HG02759 (cell line): ENCODE measurements at regions not wholly inside any gene's neighbourhood (a gene's known extent, or its start where the extent isn't known, plus 50 kb on each side); places are given as distances from the start of the nearest gene placed in this dataset.

ENCODE experiments used
- ATAC-seq: cut with Tn5 transposase; IDR thresholded peaks from one replicate; pipeline ENCODE4 v1.9.1; 2021; ENCODE audit warnings: mild to moderate bottlenecking, moderate library complexity; ENCODE audit not compliant: unreplicated experiment

DNA sequence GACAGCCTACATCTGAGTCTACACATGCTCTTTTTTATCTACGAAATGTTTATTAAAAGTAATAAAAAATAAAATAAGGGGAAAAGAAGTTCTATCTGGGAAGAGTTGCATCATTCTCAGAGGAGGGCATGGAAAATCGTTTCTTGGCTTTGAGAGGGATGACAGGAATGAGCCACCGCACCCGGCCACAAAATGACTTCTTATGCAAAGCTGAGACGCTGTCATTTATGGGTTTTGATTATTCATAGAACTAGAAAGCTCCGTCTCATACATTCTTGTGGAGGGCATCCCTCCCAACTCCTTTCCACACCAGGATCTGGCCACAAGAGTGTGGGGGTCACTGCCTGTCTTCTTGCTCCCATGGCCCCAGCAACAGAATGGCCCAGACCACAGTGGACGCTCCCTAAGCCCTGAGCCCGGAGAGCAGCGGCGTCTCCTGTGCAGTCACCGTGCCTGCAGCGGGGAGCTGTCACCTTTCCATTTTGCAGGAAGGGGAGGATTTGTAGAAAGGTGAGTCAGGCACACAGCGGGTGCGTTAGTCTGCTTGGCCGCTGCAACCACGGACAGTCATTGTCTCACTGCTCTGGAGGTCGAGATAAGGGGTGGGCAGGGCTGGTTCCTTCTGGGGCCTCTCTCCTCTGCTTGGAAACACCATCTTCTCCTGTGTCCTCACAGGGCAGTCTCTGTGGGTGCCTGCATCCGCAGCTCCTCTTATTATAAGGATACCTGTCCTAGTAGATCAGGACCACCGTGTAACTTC lies 1388.7 kb downstream of the BRD1 start:
- ATAC-seq, result no peak

DNA sequence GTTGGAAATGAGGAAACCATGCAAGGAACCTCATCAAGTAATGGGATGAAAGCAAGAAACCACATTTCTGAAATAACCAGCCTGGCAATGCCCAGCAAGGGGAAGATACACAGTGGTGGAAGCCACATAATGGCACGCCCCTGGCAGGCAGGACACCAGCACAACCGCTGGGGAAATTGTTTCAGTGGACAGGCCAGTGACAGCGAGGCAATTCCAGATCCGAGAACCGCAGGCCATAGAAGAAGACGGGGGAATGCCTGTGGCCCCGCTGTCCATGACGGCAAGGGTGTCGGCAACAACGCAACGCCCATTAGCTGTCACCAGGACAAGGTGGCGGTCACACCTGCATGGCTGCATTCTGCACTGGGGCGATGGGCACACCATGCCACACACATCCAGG lies 1389.6 kb downstream of the BRD1 start:
- no peak for ATAC-seq

DNA sequence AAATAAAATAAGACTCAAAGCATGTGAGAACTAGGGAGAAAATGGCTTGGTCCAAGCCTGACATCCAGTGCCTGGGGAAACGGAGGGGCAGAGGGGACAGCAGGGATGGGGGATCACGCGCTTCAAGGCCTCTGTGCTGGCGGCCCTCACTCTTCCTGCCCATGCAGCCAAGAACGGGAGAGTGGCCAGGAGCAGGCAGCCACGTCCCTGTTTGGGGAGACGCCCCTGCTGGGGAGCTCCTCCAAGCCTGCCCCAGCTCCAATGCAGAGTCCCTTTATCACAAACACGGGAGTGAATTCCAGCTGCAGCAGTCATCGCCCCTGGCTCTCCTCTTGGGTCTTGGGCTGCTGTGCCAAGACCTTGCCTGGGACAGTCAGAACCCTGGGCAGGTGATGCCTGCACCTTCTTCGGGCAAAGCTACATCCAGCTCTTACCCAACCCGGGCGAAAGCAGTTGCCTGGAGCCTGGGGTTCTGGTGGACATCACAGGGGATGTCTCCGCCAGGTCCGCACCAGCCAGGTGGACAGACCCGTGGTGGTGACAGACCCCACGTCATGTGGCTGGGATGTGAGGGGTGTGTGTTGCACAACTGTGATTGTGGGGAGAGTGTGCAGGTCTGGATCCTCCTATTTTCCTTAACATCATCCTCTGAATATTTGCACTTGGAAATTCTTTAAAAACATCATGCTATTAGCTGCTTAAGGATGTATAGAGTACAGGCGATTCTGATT lies 1391.3 kb downstream of the BRD1 start:
- no peak for ATAC-seq

DNA sequence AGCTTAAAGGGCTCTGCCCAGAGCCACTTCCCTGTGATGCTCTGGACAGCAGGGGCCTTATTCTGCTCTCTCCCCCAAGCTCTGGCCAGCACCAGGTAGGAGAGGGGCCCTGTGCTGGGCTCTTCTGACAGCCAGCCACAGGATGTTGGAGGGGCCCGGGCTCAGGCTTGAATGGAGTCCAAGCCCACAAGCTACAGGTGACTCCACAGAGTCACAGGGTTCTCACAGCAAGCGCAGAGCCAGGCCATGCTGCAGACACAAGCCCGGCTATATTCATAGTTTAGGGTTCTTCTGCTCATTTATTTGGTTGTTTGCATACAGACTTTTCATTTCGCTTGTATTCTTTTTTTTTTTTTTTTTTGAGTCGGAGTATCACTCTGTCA lies 1392.8 kb downstream of the BRD1 start:
- ATAC-seq, result no peak

DNA sequence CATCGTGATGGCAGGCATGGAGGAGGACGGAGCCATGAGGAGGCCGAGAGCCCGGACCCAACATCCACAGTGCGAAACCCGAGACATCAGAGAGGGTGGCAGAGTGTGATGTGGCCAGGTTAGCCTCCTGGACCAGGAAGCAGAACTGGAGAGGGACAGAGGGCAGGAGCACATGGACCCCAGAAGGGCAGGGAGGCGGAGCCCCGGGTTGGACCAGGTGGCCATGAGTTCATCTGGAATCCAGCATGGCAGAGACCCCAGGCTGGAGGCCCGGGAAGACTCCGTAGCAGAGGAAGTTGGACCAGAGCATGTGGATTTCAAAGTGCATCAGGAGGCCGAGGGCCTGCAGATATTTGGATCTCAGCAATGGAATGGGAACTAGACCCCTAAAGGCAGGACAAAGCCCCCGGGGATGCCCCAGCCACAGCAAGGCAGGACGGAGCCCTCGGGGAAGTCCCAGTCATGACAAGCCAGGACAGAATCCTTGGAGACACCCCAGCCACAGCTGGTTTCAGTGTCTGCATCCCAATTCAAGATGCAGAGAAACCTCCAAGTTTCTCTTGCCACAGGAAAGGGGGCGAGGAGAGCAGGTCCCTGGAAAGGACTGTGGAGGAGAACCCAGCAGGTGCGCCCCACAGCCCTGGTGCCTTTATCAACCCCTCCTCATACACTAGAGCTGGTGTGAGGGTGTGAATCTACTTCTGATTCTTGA lies 1393.4 kb downstream of the BRD1 start:
- no peak for ATAC-seq

DNA sequence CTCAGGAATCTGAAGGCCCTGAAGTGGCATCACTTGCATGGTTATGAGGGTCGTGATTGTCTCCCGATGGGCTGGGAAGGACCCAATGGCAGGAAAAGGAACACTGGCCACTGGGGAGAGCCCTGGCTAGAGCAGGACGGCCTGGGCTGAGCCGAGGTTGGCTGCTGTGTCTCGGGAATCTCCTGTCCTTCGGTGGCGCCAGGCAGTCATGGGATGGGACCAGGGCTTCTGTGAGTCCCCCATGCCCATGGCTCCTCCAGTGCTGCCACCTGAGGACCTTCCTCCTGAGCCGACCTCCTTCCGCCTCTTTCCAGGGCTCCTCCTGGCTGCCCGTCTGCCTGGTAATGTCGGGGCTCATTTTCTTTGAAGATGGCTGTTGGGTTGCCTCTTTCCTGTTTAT lies 1394.0 kb downstream of the BRD1 start:
- no peak for ATAC-seq

DNA sequence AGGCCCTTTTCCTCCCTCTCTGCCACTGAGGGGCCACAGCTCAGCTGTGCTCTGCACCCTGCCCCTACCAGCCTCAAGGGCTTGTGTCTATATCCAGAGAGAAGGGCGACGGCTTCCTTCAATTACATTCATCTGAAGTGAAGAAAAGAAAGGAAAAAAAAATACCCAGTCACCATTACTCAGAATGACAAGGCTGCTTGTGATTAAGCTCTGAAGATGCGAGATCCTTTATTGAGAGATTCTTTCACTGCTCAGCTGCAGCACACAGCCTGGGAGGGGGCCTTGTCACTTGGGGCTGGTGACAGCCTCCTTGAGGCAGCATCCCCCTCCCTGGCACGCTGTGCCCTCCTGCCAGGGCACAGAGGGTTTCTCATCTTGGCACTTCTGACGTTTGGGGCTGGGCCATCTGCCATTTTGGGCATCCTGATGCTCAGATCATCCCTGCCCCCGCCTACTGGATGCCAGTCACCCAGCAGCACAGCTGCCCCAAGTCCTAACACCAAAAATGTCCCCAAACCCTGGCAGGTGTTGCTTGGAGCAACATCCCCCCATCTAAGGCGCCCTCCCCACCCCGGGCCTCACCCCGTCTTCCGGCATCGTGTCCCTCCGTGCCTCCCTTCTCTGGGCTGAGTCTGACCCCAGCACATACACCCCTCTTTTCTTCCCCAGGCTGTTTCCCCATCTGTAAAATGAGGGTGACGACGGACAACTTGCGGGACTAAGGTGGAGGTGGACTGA lies 1394.7 kb downstream of the BRD1 start:
- ATAC-seq, result no peak

DNA sequence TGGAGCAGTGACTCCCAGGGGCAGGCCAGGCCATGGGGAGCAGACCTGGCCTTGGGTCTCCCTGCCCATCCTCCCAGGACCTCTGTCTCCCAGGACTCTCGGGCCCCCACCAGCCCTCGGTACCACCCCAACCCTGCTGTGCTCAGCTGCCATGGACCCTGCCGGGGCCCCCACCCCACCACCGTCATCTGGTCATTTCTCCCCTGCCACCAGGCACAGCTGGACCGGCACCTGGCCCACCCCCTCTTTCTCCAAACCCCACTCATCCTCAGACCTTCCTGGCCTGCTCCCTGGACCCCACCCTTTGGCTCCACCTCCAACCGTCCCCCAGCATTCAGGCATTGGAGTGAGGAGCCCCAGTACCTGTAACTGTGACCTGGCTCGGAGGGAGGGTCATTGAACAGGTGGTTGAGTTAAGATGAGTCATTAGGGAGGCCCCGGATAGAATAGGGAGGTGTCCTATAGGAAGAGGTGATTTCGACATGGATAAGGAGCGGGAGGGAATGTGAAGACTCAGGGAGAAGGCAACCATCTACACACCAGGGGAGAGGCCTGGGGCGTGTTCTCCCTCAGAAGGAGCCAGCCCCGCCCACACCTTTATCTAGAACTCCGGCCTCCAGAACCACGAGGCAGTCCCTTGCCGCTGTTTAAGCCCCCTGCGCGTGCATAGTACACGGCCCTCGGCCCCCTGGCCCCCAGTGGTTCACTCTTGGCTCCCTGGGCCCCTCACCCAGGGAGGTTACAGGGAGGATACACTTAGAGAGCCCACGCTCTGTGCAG lies 1395.9 kb downstream of the BRD1 start:
- no peak for ATAC-seq

DNA sequence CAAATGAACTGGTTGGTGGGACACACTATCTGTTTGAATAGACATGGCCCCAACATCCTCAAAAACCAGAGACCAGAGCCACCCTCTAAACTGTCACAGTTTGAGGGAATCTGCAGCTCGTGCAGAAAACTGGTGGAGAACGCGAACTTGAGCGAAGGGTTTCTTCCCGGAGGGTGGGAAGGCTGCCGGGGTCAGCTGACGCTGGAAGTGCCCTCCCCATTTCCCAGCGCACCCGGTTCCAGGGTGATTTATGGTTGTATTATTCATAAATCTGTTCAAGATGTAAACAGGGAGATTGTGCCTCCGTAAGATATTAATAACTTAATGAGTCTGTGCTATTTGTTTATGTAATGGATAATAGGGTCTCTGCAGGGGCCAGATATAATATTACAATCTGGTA lies 1396.7 kb downstream of the BRD1 start:
- no peak for ATAC-seq

DNA sequence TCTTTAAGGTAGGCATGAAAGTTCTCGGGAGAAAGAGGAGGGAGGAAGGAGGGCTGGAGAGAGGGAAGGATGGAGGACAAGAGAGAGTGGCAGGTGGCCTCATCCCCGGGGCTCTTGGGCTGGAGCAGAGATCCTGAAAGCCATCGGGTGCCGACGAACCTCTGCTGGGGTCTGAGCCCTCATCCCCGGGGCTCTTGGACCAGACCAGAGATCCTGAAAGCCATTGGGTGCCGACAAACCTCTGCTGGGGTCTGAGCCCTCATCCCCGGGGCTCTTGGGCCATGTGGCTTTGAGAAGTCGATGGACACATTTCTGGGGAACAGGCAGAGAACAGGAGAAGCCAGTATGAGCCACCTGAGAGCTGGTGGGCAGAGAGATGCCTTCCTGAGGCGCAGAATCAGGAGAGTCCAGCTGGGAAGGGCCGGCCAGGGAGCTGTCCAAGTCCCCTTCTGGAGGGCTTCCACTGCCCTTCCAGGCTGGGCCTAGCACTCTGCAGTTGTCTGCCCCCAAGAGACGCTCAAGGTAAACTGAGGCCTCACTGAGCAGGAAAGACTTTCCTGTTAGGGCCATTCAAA lies 1398.1 kb downstream of the BRD1 start:
- ATAC-seq, result no peak

DNA sequence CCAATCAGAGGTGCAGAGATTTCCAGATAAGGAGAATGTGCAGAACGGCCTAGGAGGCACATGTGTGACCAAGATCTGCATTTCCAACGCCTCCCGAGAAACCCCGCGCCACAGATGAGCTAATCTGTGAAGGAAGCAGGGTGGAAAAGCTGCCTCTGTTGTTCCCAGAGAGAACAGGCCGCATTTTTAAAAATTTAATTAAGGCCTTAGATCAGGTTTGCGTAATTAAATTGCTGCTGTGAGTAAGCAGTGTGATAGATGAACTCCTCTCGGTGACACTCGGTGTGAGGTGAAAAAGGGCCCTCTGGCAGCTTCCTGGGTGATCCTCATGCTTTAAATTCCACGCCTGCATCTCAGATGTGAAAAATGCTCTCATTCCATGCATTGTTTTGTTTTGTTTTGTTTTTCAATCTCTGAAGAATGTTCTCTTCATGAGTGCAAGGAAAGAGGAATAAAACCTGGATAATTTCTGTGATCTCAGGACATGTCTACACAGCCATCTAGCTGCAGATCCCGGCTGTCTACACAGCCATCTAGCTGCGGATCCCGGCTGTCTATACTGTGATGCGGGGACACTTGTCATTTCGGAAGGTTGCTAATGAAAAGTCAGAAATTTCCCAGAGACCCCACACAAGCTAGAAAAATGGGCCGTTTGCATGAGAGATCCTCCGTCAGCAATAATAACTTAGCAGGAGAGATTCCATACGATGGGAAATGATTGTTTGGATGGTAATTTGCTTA lies 1398.9 kb downstream of the BRD1 start:
- no peak for ATAC-seq

DNA sequence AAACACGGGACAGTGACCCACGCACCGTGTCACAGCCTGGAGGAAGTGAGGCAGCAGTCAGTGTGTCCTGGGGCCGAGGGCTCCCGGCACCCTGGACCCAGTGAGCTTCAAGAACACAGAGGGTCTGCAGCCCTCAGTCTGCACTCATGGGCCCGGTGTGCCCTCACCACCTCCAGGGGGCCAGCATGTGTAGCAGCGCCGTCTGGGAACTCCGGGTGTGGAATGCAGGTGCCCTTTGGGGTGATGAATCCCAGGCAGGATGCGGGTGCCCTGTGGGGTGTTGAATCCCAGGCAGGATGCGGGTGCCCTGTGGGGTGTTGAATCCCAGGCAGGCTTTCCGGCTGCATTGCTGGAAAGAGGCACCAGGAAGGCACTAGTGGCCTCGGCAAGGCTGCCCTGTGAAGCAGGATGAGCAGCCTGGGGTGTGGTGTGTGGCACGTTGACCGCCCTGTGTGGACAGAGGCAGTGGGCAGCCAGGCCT lies 1399.9 kb downstream of the BRD1 start:
- no peak for ATAC-seq

DNA sequence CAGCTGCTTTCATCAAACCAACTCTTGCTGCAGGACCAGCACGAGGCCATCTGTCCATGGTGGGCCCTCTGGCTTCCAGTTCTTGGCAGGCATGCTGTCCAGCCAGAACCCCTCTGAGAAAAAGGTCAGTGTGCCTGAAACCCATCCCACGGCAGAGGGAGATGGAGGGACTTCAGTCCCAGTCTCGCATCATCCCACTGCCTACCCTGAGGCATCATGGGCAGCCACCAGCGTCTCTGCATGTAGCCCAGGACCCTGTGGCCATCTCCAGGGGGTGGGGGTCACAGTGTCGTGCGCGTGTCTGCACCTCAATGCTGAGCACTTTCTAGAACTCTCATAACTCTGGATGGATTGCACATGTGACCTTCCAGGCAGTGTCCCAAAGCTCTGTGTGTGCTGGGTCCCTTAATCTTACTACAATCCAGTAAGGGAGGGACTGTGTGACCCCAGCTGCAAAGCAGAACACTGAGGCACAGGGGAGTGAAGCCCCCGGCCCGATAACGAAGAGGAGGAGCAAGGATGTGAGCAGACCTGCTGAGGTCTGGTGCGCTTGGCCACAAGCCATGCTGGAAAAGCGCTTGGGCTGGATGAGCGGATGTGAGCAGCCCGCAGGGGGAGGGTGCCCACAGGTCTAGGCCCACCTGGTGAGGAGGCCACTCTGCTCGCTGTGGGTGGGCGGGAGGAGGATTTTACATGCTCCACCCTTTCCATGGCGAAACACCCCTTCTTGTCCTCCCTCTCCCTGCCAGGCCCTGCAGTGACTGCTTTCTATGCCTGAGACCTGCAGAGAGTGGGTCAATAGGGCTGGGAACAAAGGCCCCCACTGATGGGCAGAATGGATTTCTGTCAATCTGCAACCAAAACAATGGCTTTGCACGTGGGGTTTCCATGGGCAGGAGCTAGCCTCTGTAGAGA lies 1401.0 kb downstream of the BRD1 start:
- no peak for ATAC-seq

DNA sequence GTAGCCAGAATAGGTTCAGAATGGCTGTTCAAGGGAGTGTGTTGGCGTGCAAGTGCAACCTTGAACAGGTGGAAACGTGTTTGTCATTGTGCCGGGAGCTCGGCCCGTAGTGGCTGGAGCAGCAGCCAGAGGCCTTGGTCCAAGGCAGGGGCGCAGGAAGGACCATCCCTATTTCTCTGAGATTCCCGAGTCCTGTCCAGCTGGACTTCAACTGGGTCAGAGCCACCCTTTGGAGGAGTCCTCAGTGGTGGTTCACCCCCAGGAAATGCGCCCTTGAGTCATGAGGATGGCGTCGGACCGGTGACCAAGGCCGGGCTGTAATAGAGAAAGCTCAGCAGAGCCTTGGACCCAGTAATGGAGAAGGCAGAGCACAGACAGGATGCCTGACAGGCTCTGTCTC lies 1402.0 kb downstream of the BRD1 start:
- ATAC-seq, result no peak

DNA sequence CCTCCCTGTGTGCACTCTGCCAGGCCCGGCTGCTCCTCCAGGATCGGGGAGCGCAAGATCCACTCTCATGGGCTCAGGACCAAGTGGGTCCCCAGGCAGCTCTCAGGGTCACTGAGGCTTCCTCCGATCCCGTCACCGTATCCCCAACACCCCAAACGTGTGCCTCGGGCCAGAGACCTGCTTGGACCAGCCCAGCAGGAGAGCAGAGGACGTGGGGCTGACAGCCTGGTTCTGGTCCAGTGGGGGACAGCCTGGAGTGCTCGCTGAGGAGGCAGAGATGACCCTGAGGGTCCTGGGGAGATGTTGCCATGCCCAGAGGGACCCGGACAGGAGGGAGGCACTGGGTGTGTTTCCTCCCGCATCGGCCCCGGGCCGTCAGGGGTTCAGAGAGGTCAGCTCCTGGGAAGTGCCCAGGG lies 1402.6 kb downstream of the BRD1 start:
- no peak for ATAC-seq

DNA sequence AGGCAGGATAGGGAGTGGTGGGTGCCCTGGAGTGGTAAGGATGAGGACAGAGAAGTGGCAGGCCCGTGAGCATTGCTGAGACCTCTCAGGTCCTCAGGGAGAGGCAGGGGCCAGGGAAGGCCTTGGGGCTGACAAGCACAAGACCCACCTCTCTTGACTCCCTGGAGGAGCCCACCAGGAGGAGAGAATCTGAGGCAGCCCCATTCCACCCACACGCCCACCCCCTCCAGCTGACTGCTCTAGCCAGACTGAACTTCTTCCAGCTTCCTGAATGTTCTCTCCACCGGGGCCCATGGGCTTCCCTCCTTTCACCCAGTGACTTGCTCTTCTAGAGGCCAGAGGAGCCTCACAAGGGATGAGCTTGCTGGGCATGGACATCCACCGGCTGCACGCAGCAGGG lies 1403.0 kb downstream of the BRD1 start:
- no peak for ATAC-seq

DNA sequence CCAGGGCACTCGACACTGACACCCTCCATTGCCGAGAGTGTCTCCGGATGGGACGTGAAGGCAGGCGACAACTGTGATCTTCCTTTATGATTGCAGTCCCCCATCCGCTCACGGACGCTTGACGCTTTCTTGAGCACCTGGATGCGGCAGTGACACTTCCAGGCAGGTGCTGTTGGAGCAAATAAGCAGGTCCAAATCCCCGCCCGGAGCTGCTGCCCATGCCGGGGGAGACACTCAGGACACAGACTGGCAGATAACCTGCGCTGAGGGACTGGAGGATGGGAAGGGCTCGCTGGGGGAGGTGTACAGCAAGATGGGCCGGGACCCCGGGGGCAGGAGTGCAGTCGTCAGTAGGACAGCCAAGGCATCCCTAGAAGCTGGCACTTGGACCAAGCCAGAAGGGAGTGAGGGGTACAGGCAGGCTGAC lies 1403.5 kb downstream of the BRD1 start:
- no peak for ATAC-seq

DNA sequence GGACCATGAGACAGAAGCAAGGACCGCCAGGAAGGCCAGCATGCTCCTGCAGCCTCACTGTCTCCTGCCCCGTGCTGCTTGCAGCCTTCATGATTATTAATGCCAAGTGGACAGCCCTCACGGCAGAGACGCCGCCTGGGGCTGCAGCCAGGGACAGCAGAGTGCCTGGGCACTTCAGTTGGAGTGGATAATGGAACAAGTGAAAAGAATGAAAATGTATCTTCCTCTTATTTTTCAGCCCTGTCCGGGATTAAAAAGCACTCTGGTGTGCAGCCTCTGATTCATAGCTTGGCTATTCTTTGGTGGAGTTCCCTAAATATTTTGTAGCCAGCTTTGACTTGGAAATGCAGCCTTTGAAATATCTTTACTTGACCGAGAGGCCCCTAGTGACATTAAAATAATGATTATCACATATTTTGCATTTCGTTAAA lies 1404.2 kb downstream of the BRD1 start:
- ATAC-seq, result no peak
